ENCODE measurements at regions not wholly inside any gene's neighbourhood (a gene's known extent, or its start where the extent isn't known, plus 50 kb on each side); places are given as distances from the start of the nearest gene placed in this dataset.

DNA sequence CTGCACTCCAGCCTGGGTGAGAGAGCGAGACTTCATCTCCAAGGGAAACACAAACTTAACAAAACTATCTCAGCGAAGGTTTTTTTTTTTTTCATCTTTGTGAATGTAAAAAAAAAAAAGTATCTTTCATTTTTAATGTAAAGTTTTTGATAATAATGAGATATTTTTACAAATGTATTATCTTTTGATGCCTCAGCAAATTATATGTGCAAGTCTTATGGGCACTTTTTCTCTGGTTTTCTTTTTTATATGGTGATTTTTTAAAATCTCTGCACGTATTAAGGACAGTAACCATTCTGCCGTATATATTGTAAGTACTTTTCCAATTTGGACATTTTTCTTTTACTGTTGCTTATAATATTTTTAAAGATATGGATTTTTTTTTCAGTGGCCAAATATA lies 76.8 kb downstream of the MAFB start:
- TF ChIP-seq POLR2AphosphoS5 (IDR thresholded peaks at IDR 0.05) (no peak), EP300 (IDR thresholded peaks at IDR 0.05) (no peak), POLR2A (IDR thresholded peaks at IDR 0.05) (no peak)
- TF ChIP-seq, protein P1, sequence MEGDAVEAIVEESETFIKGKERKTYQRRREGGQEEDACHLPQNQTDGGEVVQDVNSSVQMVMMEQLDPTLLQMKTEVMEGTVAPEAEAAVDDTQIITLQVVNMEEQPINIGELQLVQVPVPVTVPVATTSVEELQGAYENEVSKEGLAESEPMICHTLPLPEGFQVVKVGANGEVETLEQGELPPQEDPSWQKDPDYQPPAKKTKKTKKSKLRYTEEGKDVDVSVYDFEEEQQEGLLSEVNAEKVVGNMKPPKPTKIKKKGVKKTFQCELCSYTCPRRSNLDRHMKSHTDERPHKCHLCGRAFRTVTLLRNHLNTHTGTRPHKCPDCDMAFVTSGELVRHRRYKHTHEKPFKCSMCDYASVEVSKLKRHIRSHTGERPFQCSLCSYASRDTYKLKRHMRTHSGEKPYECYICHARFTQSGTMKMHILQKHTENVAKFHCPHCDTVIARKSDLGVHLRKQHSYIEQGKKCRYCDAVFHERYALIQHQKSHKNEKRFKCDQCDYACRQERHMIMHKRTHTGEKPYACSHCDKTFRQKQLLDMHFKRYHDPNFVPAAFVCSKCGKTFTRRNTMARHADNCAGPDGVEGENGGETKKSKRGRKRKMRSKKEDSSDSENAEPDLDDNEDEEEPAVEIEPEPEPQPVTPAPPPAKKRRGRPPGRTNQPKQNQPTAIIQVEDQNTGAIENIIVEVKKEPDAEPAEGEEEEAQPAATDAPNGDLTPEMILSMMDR (IDR thresholded peaks at IDR 0.05), result no peak
